ENCODE measurements at regions not wholly inside any gene's neighbourhood (a gene's known extent, or its start where the extent isn't known, plus 50 kb on each side); places are given as distances from the start of the nearest gene placed in this dataset.
A peak's percentile ranks its signal among the peaks of the same experiment; 100 is the strongest.
"Not testable (repeated sequence)": the region's sequence is repeated elsewhere in the genome, so short reads cannot be mapped to it uniquely, and the experiment has no call there.

- ATAC-seq (ENCODE audit: low read depth in 2 of 2); H3K36me3 Mint-ChIP-seq; DNase-seq; H3K27ac Mint-ChIP-seq; H3K4me1 ChIP-seq (ENCODE audit: control insufficient read depth, insufficient read depth, low read length, poor library complexity, severe bottlenecking); H3K27ac ChIP-seq (ENCODE audit: insufficient read depth, low read length, poor library complexity, severe bottlenecking); H3K4me1 Mint-ChIP-seq; H3K4me3 Mint-ChIP-seq; H3K9me3 ChIP-seq (ENCODE audit: control insufficient read depth in 2 of 2, low read length in 2 of 2); H3K27me3 ChIP-seq (ENCODE audit: control insufficient read depth, insufficient read depth, low read length); H3K9me3 Mint-ChIP-seq; H3K4me3 ChIP-seq (ENCODE audit: low read depth, low read length); H3K36me3 ChIP-seq (ENCODE audit: control insufficient read depth, insufficient read depth, low read length); H3K27me3 Mint-ChIP-seq: not testable (repeated sequence)
Measured at GRCh38 chr4:85043812-85044496, 77.5 kb upstream of the WDFY3 start.

- no peaks in the 10 kb centered on the region for H3K36me3 Mint-ChIP-seq
- Histone ChIP-seq H3K27me3 (ENCODE audit: control insufficient read depth, insufficient read depth, low read length) (no peaks in the 10 kb centered on the region), H3K9me3 (ENCODE audit: control insufficient read depth in 2 of 2, low read length in 2 of 2) (no peaks in the 10 kb centered on the region), H3K4me1 (ENCODE audit: control insufficient read depth, insufficient read depth, low read length, poor library complexity, severe bottlenecking) (no peaks in the 10 kb centered on the region), H3K27ac (ENCODE audit: insufficient read depth, low read length, poor library complexity, severe bottlenecking) (no peak overlapping the region), H3K4me3 (ENCODE audit: low read depth, low read length) (no peak overlapping the region), H3K36me3 (ENCODE audit: control insufficient read depth, insufficient read depth, low read length) (no peaks in the 10 kb centered on the region)
- peaks cover 0 to 6% (median 0%) of the 10 kb centered on the region in 7 donors for H3K9me3 Mint-ChIP-seq
- H3K4me3 Mint-ChIP-seq, result no peak overlapping the region
- ATAC-seq (ENCODE audit: low read depth in 2 of 2) (no peak), DNase-seq (no peak)
- no peak overlapping the region for H3K27ac Mint-ChIP-seq
- H3K27me3 Mint-ChIP-seq, result no peaks in the 10 kb centered on the region
- no peaks in the 10 kb centered on the region for H3K4me1 Mint-ChIP-seq
Measured at GRCh38 chr4:85050736-85051135, 84.2 kb upstream of the WDFY3 start.

DNA sequence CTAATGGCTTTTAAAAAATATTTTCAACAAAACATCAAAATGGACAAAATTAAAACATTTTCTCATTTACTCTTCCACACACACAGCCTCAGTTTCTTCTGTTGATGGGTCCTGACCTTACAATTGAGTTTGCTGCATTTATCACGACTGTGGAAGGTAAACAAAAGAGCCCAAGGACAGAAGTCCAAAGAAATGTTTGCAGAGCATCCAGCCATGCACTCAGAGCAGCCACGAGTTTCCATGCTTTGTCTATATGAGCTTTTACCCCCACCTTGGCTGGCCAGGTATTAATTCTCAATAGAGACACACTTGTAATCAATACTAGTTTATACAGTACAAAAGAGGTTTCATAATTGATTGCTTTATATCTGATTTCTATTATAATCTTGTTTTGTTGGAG lies 85.0 kb upstream of the WDFY3 start:
- Mint-ChIP-seq H3K36me3 (no peaks in the 10 kb centered on the region), H3K27ac (no peak overlapping the region), H3K4me3 (no peak overlapping the region), H3K4me1 (no peaks in the 10 kb centered on the region), H3K9me3 (peaks cover 0 to 6% (median 0%) of the 10 kb centered on the region in 7 donors), H3K27me3 (no peaks in the 10 kb centered on the region)
- no peaks in the 10 kb centered on the region for H3K27me3 ChIP-seq (ENCODE audit: control insufficient read depth, insufficient read depth, low read length)
- no peak overlapping the region for H3K27ac ChIP-seq (ENCODE audit: insufficient read depth, low read length, poor library complexity, severe bottlenecking)
- H3K4me1 ChIP-seq (ENCODE audit: control insufficient read depth, insufficient read depth, low read length, poor library complexity, severe bottlenecking), result no peaks in the 10 kb centered on the region
- ATAC-seq (ENCODE audit: low read depth in 2 of 2), result no peak
- DNase-seq, result no peak
- no peaks in the 10 kb centered on the region for H3K36me3 ChIP-seq (ENCODE audit: control insufficient read depth, insufficient read depth, low read length)
- no peak overlapping the region for H3K4me3 ChIP-seq (ENCODE audit: low read depth, low read length)
- no peaks in the 10 kb centered on the region for H3K9me3 ChIP-seq (ENCODE audit: control insufficient read depth in 2 of 2, low read length in 2 of 2)

DNA sequence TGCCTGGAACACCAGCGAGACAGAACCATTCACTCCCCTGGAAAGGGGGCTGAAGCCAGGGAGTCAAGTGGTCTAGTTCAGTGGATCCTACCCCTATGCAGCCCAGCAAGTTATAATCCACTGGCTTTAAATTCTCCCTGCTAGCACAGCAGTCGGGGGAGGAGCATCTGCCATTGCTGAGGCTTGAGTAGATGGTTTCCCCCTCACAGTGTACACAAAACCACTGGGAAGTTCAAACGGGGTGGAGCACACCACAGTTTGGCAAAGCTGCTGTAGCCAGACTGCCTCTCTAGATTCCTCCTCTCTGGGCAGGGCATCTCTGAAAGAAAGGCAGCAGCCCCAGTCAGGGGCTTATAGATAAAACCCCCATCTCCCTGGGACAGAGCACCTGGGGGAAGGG lies 88.4 kb upstream of the WDFY3 start:
- ATAC-seq (ENCODE audit: low read depth in 2 of 2); H3K27me3 Mint-ChIP-seq; H3K9me3 Mint-ChIP-seq; H3K27ac Mint-ChIP-seq; H3K4me1 ChIP-seq (ENCODE audit: control insufficient read depth, insufficient read depth, low read length, poor library complexity, severe bottlenecking); H3K9me3 ChIP-seq (ENCODE audit: control insufficient read depth in 2 of 2, low read length in 2 of 2); H3K4me1 Mint-ChIP-seq; H3K36me3 Mint-ChIP-seq; H3K27ac ChIP-seq (ENCODE audit: insufficient read depth, low read length, poor library complexity, severe bottlenecking); H3K36me3 ChIP-seq (ENCODE audit: control insufficient read depth, insufficient read depth, low read length); DNase-seq; H3K4me3 Mint-ChIP-seq; H3K4me3 ChIP-seq (ENCODE audit: low read depth, low read length); H3K27me3 ChIP-seq (ENCODE audit: control insufficient read depth, insufficient read depth, low read length): not testable (repeated sequence)

DNA sequence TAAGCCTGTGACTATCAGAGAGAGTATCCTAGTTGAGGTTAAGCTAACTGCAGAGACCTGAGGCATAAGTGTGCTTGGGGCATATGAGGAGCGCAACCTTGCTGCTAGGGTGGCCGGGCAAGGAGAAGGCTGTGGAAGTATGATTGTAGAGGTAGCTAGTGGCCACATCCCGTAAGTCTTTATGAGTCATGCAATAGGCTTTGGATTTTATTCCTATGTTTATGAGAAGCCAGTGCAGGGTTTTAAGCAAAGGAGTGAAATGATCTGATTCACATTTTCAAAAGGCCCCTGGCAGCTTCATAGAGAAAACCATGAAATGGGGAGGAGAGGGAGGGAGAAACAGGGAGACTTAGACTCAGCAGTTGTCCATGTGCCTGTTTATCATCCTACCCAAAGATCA lies 92.1 kb upstream of the WDFY3 start:
- H3K27me3 Mint-ChIP-seq, result no peaks in the 10 kb centered on the region
- no peak for ATAC-seq (ENCODE audit: low read depth in 2 of 2)
- peaks cover 0 to 6% (median 3%) of the 10 kb centered on the region in 7 donors for H3K9me3 Mint-ChIP-seq
- Histone ChIP-seq H3K9me3 (ENCODE audit: control insufficient read depth in 2 of 2, low read length in 2 of 2) (no peaks in the 10 kb centered on the region), H3K27ac (ENCODE audit: insufficient read depth, low read length, poor library complexity, severe bottlenecking) (no peak overlapping the region), H3K4me1 (ENCODE audit: control insufficient read depth, insufficient read depth, low read length, poor library complexity, severe bottlenecking) (no peaks in the 10 kb centered on the region), H3K27me3 (ENCODE audit: control insufficient read depth, insufficient read depth, low read length) (no peaks in the 10 kb centered on the region), H3K36me3 (ENCODE audit: control insufficient read depth, insufficient read depth, low read length) (no peaks in the 10 kb centered on the region), H3K4me3 (ENCODE audit: low read depth, low read length) (no peak overlapping the region)
- no peak overlapping the region for H3K4me3 Mint-ChIP-seq
- no peak for DNase-seq
- H3K27ac Mint-ChIP-seq, result peak overlapping the region in 1 of 3 donors; percentile 35
- no peaks in the 10 kb centered on the region for H3K36me3 Mint-ChIP-seq
- no peaks in the 10 kb centered on the region for H3K4me1 Mint-ChIP-seq

GRCh38 chr4:85061974-85062373 lies 95.5 kb upstream of the WDFY3 start:
- Histone ChIP-seq H3K4me1 (ENCODE audit: control insufficient read depth, insufficient read depth, low read length, poor library complexity, severe bottlenecking) (no peaks in the 10 kb centered on the region), H3K27ac (ENCODE audit: insufficient read depth, low read length, poor library complexity, severe bottlenecking) (no peak overlapping the region), H3K9me3 (ENCODE audit: control insufficient read depth in 2 of 2, low read length in 2 of 2) (no peaks in the 10 kb centered on the region), H3K36me3 (ENCODE audit: control insufficient read depth, insufficient read depth, low read length) (no peaks in the 10 kb centered on the region), H3K4me3 (ENCODE audit: low read depth, low read length) (no peak overlapping the region), H3K27me3 (ENCODE audit: control insufficient read depth, insufficient read depth, low read length) (no peaks in the 10 kb centered on the region)
- Mint-ChIP-seq H3K27me3 (no peaks in the 10 kb centered on the region), H3K9me3 (peaks cover 0 to 6% (median 3%) of the 10 kb centered on the region in 7 donors), H3K4me3 (no peak overlapping the region), H3K36me3 (no peaks in the 10 kb centered on the region), H3K4me1 (no peaks in the 10 kb centered on the region), H3K27ac (no peak overlapping the region)
- no peak for DNase-seq
- ATAC-seq (ENCODE audit: low read depth in 2 of 2), result no peak

DNA sequence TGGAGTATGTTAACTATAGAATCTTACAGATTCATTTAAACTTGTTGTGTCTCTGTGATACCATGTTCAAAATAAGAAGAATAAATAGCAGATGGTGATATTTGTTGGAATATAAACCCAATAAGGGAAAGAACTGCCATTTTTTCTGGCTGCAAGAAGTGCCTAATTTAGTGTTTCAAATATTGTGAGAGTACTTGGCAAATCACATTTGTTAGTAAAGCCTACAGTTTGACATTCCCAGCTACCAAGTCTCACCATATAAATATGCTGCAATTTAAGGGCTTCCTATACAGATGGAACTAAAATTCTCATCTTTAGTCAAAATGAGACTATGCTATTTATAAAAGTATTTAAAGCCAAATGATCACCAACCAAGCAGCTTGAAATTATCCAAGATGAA lies 96.0 kb upstream of the WDFY3 start:
- Histone ChIP-seq H3K4me3 (ENCODE audit: low read depth, low read length) (no peak overlapping the region), H3K9me3 (ENCODE audit: control insufficient read depth in 2 of 2, low read length in 2 of 2) (no peaks in the 10 kb centered on the region), H3K27ac (ENCODE audit: insufficient read depth, low read length, poor library complexity, severe bottlenecking) (no peak overlapping the region), H3K4me1 (ENCODE audit: control insufficient read depth, insufficient read depth, low read length, poor library complexity, severe bottlenecking) (no peaks in the 10 kb centered on the region), H3K27me3 (ENCODE audit: control insufficient read depth, insufficient read depth, low read length) (no peaks in the 10 kb centered on the region), H3K36me3 (ENCODE audit: control insufficient read depth, insufficient read depth, low read length) (no peaks in the 10 kb centered on the region)
- Mint-ChIP-seq H3K36me3 (no peaks in the 10 kb centered on the region), H3K27me3 (no peaks in the 10 kb centered on the region), H3K9me3 (peaks cover 0 to 6% (median 3%) of the 10 kb centered on the region in 7 donors), H3K27ac (no peak overlapping the region), H3K4me3 (no peak overlapping the region), H3K4me1 (no peaks in the 10 kb centered on the region)
- DNase-seq (no peak), ATAC-seq (ENCODE audit: low read depth in 2 of 2) (no peak)

- no peaks in the 10 kb centered on the region for H3K4me1 ChIP-seq (ENCODE audit: control insufficient read depth, insufficient read depth, low read length, poor library complexity, severe bottlenecking)
- no peaks in the 10 kb centered on the region for H3K27me3 ChIP-seq (ENCODE audit: control insufficient read depth, insufficient read depth, low read length)
Measured at GRCh38 chr4:85067342-85067741, 100.9 kb upstream of the WDFY3 start.

More at GRCh38 chr4:85067342-85067741, 100.9 kb upstream of the WDFY3 start:
- Histone ChIP-seq H3K36me3 (ENCODE audit: control insufficient read depth, insufficient read depth, low read length) (no peaks in the 10 kb centered on the region), H3K9me3 (ENCODE audit: control insufficient read depth in 2 of 2, low read length in 2 of 2) (no peaks in the 10 kb centered on the region), H3K4me3 (ENCODE audit: low read depth, low read length) (no peak overlapping the region), H3K27ac (ENCODE audit: insufficient read depth, low read length, poor library complexity, severe bottlenecking) (no peak overlapping the region)
- DNase-seq (no peak), ATAC-seq (ENCODE audit: low read depth in 2 of 2) (no peak)
- H3K27ac Mint-ChIP-seq, result no peak overlapping the region
- H3K4me3 Mint-ChIP-seq, result no peak overlapping the region
- no peaks in the 10 kb centered on the region for H3K4me1 Mint-ChIP-seq
- H3K36me3 Mint-ChIP-seq, result no peaks in the 10 kb centered on the region
- no peaks in the 10 kb centered on the region for H3K27me3 Mint-ChIP-seq
- peaks cover 0 to 4% (median 0%) of the 10 kb centered on the region in 7 donors for H3K9me3 Mint-ChIP-seq

Measured in CD4-positive, CD25-positive, alpha-beta regulatory T cell (primary cell).